ENCODE measurements at regions not wholly inside any gene's neighbourhood (a gene's known extent, or its start where the extent isn't known, plus 50 kb on each side); places are given as distances from the start of the nearest gene placed in this dataset.

GRCh38 chr3:116870379-116870778 lies 160.8 kb downstream of the TUSC7 start:
- TF ChIP-seq POLR2A (IDR thresholded peaks at IDR 0.05), result no peak
- H3K9me3 ChIP-seq, result no peaks in the 10 kb centered on the region

GRCh38 chr3:116871905-116872304 lies 162.3 kb downstream of the TUSC7 start:
- no peak for TF ChIP-seq POLR2A (IDR thresholded peaks at IDR 0.05)
- TF ChIP-seq CTCF (IDR thresholded peaks at IDR 0.05), result no peak
- H3K36me3 ChIP-seq, result no peaks in the 10 kb centered on the region
- no peaks in the 10 kb centered on the region for H3K27me3 ChIP-seq
- no peak overlapping the region for H3K27ac ChIP-seq
- H3K9me3 ChIP-seq, result no peaks in the 10 kb centered on the region
- no peak overlapping the region for H3K4me3 ChIP-seq
- no peak for DNase-seq
- no peaks in the 10 kb centered on the region for H3K4me1 ChIP-seq

More at GRCh38 chr3:116870379-116870778, 160.8 kb downstream of the TUSC7 start:
- no peaks in the 10 kb centered on the region for H3K36me3 ChIP-seq
- H3K27ac ChIP-seq, result no peak overlapping the region
- DNase-seq, result no peak
- no peaks in the 10 kb centered on the region for H3K27me3 ChIP-seq
- H3K4me1 ChIP-seq, result no peaks in the 10 kb centered on the region
- no peak overlapping the region for H3K4me3 ChIP-seq

- Histone ChIP-seq H3K4me1 (no peaks in the 10 kb centered on the region), H3K9me3 (no peaks in the 10 kb centered on the region), H3K27ac (no peak overlapping the region), H3K27me3 (no peaks in the 10 kb centered on the region), H3K4me3 (no peak overlapping the region), H3K36me3 (no peaks in the 10 kb centered on the region)
- TF ChIP-seq CTCF (IDR thresholded peaks at IDR 0.05) (no peak), POLR2A (IDR thresholded peaks at IDR 0.05) (no peak)
- DNase-seq, result no peak
Observed at GRCh38 chr3:116872688-116873087, 163.1 kb downstream of the TUSC7 start.

- Histone ChIP-seq H3K4me1 (no peaks in the 10 kb centered on the region), H3K27me3 (no peaks in the 10 kb centered on the region), H3K9me3 (no peaks in the 10 kb centered on the region), H3K36me3 (no peaks in the 10 kb centered on the region), H3K4me3 (no peak overlapping the region), H3K27ac (no peak overlapping the region)
- TF ChIP-seq CTCF (IDR thresholded peaks at IDR 0.05) (no peak), POLR2A (IDR thresholded peaks at IDR 0.05) (no peak)
- DNase-seq, result no peak
Observed at GRCh38 chr3:116873142-116873541, 163.6 kb downstream of the TUSC7 start.

GRCh38 chr3:116877968-116878367 lies 168.4 kb downstream of the TUSC7 start:
- TF ChIP-seq POLR2A (IDR thresholded peaks at IDR 0.05) (no peak), CTCF (IDR thresholded peaks at IDR 0.05) (no peak)
- H3K27me3 ChIP-seq, result no peaks in the 10 kb centered on the region
- H3K4me3 ChIP-seq, result no peak overlapping the region
- H3K27ac ChIP-seq, result no peak overlapping the region
- no peaks in the 10 kb centered on the region for H3K36me3 ChIP-seq
- H3K9me3 ChIP-seq, result no peaks in the 10 kb centered on the region
- H3K4me1 ChIP-seq, result no peaks in the 10 kb centered on the region
- DNase-seq, result no peak

- Histone ChIP-seq H3K36me3 (no peaks in the 10 kb centered on the region), H3K4me1 (no peaks in the 10 kb centered on the region), H3K27ac (no peak overlapping the region), H3K9me3 (no peaks in the 10 kb centered on the region), H3K27me3 (no peaks in the 10 kb centered on the region), H3K4me3 (no peak overlapping the region)
- DNase-seq, result no peak
- TF ChIP-seq CTCF (IDR thresholded peaks at IDR 0.05) (no peak), POLR2A (IDR thresholded peaks at IDR 0.05) (no peak)
Observed at GRCh38 chr3:116886202-116886893, 176.8 kb downstream of the TUSC7 start.

Data from Peyer's patch (tissue), 4 donors.